ENCODE measurements at regions not wholly inside any gene's neighbourhood (a gene's known extent, or its start where the extent isn't known, plus 50 kb on each side); places are given as distances from the start of the nearest gene placed in this dataset.
A peak's percentile ranks its signal among the peaks of the same experiment; 100 is the strongest.

- no peak for DNase-seq (ENCODE audit: extremely low spot score, unreplicated experiment)
- no peak for TF ChIP-seq CTCF (IDR thresholded peaks at IDR 0.05)
- Mint-ChIP-seq H3K27ac (ENCODE audit: unreplicated experiment) (no peak overlapping the region), H3K4me1 (ENCODE audit: unreplicated experiment) (no peaks in the 10 kb centered on the region), H3K36me3 (ENCODE audit: unreplicated experiment) (no peaks in the 10 kb centered on the region), H3K4me3 (ENCODE audit: unreplicated experiment) (no peak overlapping the region), H3K9me3 (ENCODE audit: unreplicated experiment) (no peaks in the 10 kb centered on the region), H3K27me3 (ENCODE audit: unreplicated experiment) (no peaks in the 10 kb centered on the region)
These were observed 109.8 kb upstream of the UBE3A start for GRCh38 chr15:25548600-25548999.

GRCh38 chr15:25545889-25546288 is 107.1 kb upstream of the UBE3A start:
- DNase-seq (ENCODE audit: extremely low spot score, unreplicated experiment) = no peak
- Mint-ChIP-seq H3K27me3 (ENCODE audit: unreplicated experiment) (no peaks in the 10 kb centered on the region), H3K36me3 (ENCODE audit: unreplicated experiment) (no peaks in the 10 kb centered on the region), H3K4me3 (ENCODE audit: unreplicated experiment) (no peak overlapping the region), H3K27ac (ENCODE audit: unreplicated experiment) (no peak overlapping the region), H3K9me3 (ENCODE audit: unreplicated experiment) (no peaks in the 10 kb centered on the region), H3K4me1 (ENCODE audit: unreplicated experiment) (no peaks in the 10 kb centered on the region)
- no peak for TF ChIP-seq CTCF (IDR thresholded peaks at IDR 0.05)

GRCh38 chr15:25545017-25545416 is 106.2 kb upstream of the UBE3A start:
- Mint-ChIP-seq H3K4me1 (ENCODE audit: unreplicated experiment) (no peaks in the 10 kb centered on the region), H3K9me3 (ENCODE audit: unreplicated experiment) (no peaks in the 10 kb centered on the region), H3K36me3 (ENCODE audit: unreplicated experiment) (no peaks in the 10 kb centered on the region), H3K27me3 (ENCODE audit: unreplicated experiment) (no peaks in the 10 kb centered on the region), H3K4me3 (ENCODE audit: unreplicated experiment) (no peak overlapping the region), H3K27ac (ENCODE audit: unreplicated experiment) (no peak overlapping the region)
- no peak for DNase-seq (ENCODE audit: extremely low spot score, unreplicated experiment)
- no peak for TF ChIP-seq CTCF (IDR thresholded peaks at IDR 0.05)

GRCh38 chr15:25544076-25544475 is 105.3 kb upstream of the UBE3A start:
- H3K27ac Mint-ChIP-seq (ENCODE audit: unreplicated experiment) = no peak overlapping the region
- no peak for DNase-seq (ENCODE audit: extremely low spot score, unreplicated experiment)
- no peaks in the 10 kb centered on the region for H3K9me3 Mint-ChIP-seq (ENCODE audit: unreplicated experiment)
- H3K36me3 Mint-ChIP-seq (ENCODE audit: unreplicated experiment) = no peaks in the 10 kb centered on the region
- no peak for TF ChIP-seq CTCF (IDR thresholded peaks at IDR 0.05)
- H3K27me3 Mint-ChIP-seq (ENCODE audit: unreplicated experiment) = no peaks in the 10 kb centered on the region
- H3K4me3 Mint-ChIP-seq (ENCODE audit: unreplicated experiment) = no peak overlapping the region
- H3K4me1 Mint-ChIP-seq (ENCODE audit: unreplicated experiment) = no peaks in the 10 kb centered on the region

DNA sequence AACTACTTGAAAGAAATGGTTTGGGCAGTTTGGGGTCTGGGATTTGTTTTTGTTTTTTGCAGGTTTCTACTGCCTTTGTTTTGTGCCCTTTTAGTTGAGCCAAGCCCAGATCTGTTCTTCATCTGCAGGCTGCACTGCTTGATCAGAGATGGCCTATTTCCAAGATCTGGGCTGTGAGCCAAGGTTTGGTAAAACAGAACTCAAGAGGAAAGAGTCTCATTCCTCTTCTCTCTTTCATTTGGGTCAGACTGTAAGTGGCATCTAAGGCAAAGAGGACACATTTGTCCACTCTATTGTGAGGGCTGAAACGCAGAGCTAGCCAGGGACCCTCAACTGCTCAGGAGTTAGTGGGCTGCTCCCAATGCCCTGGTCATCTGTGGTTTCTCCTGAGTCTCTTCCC is 104.4 kb upstream of the UBE3A start:
- TF ChIP-seq CTCF (IDR thresholded peaks at IDR 0.05) = peak; percentile 10
- H3K4me1 Mint-ChIP-seq (ENCODE audit: unreplicated experiment) = no peaks in the 10 kb centered on the region
- DNase-seq (ENCODE audit: extremely low spot score, unreplicated experiment) = no peak
- H3K4me3 Mint-ChIP-seq (ENCODE audit: unreplicated experiment) = no peak overlapping the region
- no peaks in the 10 kb centered on the region for H3K27me3 Mint-ChIP-seq (ENCODE audit: unreplicated experiment)
- H3K9me3 Mint-ChIP-seq (ENCODE audit: unreplicated experiment) = no peaks in the 10 kb centered on the region
- no peaks in the 10 kb centered on the region for H3K36me3 Mint-ChIP-seq (ENCODE audit: unreplicated experiment)
- no peak overlapping the region for H3K27ac Mint-ChIP-seq (ENCODE audit: unreplicated experiment)

Data from osteocyte (in vitro differentiated cells).